ENCODE measurements at regions not wholly inside any gene's neighbourhood (a gene's known extent, or its start where the extent isn't known, plus 50 kb on each side); places are given as distances from the start of the nearest gene placed in this dataset.
A peak's percentile ranks its signal among the peaks of the same experiment; 100 is the strongest.

DNA sequence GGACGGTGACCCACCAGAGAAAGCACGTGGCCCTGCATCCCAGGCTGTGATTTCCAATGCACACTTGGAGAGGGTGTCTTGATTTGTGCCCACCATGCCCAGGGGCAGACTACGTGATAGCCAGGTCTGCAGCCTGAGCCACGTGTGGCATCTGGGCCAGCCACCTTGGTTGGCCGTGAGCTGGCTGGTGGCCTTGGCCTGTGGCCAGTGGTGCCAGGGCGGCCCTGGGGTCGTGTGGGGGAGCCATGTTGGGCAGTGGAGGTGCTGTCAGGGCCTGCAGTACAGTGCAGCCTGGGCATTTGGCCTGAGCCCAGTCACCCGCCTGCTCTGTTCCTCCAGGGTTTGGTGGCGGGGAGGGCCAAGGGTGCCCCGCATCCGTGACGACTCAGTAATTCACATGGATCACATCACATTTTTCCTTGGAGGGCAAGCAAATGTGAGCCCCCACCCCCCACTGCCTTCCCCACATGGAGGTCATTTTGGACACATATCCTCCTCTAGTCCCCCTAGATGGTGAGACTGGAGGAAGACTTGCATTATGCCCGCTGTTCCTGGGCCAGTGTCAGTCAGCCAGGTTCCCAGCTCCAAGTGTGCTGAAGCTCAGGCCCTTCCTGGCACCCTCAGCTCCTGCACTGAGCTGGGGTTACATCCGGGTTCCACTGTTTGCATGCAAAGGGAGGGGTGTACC lies 201.4 kb downstream of the UBE3A start:
- DNase-seq = no peak

DNA sequence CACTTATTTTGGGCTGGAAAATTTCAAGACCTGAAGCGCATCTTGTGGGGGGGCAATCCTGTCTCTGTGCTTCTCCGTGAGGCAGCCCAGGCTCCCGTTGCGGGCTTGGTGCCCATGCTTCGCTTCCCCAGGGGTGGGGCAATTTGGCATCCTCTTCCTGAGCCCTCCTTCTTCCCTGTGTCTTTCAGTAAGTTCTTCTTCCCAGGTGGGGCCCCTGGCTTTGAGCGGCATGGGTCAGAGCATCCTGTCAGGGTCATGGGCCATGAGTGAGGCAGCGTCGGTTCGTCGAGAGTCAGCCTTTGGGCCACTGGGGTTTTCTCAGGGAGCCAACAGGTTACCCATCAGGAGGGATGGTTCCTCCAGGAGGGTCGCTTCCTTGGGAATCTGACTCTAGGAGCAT lies 200.7 kb downstream of the UBE3A start:
- no peak for DNase-seq

DNA sequence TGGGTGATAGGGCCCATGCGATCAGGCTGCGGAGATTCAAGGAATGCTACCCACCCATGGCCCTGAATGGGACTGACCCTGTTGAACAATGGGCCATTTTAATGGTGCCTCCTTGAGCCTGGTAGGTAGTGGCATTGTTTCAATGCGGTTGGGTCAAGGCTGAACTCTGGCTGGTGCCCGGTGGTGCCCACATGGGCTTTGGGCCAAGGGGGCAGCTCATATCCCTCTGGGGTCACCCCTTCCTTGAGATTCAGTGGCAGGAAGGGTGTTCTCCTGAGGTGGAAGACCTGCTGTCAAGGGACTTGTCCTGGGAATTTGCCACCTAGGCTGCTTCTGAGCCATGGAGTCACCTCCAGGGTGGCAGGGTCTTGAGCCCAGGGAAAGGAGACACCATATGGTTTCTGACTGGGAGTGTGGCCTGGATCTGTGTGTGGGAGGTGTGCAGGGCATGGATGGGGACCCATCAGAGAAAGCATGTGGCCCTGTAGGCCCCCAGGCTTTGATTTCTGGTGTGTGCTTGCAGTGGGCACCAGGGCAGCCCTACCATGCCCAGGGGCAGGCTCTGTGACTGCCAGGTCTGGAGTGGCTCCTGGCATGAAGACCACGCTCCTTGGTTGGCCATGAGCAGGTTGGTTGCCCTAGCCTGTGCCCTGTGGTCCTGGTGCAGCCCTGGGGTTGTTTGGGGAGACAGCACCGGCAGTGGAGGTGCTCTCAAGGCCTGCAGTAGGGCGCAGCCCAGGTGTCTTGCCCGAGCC lies 199.9 kb downstream of the UBE3A start:
- DNase-seq = no peak

DNA sequence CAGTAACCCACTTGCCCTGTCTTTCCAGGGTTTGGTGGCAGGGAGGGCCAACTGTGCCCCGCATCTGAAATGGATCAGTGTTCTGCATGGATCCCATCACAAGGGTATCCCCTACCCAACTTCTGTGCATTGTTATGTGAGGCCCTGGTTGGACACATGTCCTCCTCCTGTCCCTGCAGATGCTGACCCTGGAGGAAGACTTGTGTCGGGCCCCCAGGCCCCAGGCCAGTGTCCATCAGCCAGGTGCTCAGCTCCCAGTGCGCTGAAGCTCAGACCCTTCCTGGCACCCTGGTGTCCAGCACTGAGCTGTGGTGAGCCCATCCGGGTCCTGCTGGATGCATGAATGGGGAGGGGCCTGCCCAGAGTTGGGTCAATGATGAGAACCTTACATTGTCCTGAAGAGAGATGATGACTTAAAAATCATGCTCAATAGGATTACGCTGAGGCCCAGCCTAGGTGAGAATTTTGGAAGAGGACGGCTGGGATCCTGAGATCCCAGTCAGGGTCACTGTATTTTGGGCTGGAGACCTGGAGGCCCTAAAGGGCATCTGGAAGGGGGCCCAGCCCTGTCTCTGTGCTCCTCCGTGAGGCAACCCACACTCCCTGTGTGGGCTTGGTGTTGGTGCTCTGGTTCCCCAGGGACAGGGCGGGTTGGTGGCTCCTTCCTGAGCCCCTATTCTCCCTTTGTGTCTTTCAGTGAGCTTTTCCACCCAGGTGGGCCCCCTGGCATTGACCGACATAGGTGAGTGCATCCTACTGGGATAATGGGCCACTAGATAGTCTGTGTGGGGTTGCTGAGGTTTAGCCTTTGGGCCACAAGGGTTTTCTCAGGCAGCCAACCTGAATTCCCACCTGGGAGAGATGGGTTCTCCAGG lies 199.1 kb downstream of the UBE3A start:
- DNase-seq = no peak

DNA sequence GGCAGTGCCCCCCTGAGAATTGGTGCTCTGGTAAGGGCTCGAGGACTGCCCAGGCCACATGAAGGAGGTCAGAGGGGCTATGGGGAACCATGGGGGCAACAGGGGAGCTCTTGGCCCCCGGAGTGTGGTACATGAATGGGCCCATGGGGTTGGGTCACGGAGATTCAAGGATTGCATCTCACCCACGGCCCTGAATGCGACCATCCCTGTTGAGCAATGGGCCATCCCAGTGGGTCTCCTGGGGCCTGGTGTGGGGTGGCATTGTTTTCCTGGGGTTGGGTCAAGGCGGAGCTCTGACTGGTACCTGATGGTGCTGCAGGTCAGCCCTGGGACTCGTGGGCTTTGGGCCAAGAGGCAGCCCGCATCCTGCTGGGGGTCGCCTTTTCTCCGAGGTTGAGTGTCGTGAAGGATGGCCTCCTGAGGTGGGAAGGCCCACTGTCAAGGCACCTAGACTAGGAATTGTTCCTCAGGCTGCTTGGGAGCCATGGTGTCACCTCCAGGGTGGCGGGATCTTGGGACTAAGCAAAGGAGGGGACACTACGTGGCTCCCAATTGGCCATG lies 198.3 kb downstream of the UBE3A start:
- DNase-seq = no peak

DNA sequence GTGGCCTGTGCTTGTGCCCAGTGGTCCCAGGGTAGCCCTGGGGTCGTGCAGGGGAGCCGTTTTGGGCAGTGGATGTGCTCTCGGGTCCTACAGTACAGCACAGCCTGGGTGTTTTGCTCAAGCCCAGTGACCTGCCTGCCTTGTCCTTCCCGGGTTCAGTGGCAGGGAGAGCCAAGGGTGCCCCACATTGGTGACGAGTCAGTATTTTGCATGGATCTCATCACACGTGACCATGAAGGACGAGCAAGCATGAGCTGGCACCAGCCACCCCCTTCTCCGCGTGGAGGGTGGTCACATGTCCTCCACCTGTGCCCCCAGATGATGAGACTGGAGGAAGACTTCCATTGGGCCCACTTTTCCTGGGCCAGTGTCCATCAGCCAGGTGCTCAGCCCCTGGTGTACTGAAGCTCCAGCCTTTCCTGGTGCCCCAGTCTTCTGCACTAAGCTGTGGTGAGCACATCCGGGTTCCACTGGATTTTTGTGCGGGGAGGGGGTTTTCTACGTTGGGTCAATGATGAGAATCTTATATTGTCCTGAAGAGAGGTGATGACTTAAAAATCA lies 197.5 kb downstream of the UBE3A start:
- no peak for DNase-seq

DNA sequence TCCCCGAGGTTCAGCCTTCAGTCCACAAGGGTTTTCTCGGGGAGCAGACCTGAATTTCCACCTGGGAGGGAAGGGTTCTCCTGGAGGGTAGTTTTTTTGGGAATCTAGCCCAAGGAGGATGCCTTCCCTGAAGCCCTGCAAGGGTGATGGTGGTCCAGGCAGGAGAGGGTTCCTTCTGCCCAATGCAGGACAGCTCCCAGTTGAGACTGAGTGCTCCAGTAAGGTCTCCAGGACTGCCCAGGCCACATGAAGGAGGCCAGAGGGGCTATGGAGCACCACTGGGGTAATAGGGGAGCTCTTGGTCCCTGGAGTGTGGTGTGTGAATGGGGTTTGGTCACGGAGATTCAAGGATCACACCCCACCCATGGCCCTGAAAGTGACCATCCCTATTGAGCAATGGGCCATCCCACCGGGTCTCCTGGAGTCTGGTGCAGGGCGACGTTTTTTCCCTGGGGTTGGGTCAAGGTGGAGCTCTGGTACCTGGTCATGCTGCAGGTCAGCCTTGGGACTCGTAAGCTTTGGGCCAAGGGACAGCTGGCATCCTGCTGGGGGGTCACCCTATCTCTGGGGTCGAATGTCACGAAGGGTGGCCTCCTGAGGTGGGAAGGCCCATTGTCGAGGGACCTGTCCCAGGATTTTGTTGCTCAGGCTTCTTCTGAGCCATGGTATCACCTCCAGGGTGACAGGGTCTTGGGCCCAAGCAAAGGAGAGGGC lies 196.5 kb downstream of the UBE3A start:
- no peak for DNase-seq

DNA sequence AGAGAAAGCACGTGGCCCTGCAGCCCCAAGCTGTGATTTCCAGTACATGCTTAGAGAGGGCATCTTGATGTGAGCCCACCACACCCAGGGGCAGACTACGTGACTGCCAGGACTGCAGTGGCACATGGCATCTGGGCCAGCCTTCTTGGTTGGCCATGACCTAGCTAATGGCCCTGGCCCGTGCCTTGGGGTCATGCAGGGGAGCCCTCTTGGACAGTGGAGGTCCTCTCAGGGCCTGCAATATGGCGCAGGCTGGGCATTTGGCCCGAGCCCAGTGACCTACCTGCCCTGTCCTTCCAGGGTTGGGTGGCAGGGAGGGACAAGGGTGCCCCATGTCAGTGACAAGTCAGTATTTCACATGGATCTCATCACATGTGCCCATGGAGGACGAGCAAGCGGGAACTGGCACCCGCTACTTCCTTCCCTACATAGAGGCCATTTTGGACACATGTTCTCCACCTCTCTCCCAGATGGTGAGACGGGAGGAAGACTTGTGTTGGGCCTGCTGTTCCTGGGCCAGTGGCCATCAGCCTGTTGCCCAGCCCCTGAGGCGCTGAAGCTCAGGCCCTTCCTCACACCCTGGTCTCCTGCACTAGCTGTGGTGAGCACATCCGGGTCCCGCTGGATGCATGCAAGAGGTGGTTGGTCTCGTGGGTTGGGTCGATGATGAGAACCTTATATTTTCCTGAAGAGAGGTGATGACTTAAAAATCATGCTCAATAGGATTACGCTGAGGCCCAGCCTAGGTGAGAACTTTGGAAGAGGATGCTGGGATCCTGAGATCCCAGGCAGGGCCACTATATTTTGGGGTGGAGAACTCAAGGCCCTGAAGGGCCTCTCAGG lies 195.6 kb downstream of the UBE3A start:
- DNase-seq = no peak

DNA sequence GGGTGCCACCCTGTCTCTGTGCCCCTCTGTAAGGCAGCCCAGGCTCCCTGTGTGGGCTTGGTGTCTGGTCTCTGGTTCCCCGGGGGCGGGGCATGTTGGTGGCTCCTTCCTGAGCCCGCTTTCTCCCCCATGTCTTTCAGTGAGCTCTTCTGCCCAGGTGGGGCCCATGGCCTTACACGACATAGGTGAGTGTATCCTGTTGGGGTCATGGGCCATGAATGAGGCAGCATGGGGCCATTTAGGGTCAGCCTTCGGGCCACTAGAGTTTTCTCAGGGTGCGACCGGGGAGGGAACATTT lies 195.1 kb downstream of the UBE3A start:
- DNase-seq = no peak

DNA sequence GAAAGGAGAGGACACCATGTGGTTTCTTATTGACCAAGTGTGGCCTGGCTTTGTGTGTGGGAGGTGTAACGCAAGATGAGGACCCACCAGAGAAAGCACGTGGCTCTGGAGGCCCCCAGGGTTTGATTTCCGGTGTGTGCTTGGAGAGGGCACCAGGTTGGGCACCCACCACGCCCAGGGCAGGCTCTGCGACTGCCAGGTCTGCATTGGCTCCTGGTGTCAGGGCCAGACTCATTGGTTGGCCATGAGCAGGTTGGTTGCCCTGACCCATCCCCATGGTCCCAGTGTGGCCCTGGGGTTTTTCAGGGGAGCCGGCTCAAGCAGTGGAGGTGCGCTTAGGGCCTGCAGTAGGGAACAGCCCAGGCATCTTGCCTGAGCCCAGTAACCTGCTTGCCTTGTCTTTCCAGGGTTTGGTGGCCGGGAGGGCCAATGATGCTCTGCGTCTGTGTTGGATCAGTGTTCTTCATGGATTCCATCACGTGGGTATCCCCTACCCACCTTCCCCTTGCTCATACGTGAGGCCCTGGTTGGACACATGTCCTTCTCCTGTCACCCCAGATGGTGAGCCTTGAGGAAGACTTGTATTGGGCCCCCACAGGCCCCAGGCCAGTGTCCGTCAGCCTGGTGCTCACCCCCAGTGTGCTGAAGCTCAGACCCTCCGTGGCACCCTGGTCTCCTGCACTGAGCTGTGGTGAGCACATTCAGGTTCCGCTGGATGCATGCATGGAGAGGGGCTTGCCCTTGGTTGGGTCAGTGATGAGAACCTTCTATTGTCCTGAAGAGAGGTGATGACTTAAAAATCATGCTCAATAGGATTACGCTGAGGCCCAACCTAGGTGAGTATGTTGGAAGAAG lies 193.9 kb downstream of the UBE3A start:
- peak; percentile 4 for DNase-seq

DNA sequence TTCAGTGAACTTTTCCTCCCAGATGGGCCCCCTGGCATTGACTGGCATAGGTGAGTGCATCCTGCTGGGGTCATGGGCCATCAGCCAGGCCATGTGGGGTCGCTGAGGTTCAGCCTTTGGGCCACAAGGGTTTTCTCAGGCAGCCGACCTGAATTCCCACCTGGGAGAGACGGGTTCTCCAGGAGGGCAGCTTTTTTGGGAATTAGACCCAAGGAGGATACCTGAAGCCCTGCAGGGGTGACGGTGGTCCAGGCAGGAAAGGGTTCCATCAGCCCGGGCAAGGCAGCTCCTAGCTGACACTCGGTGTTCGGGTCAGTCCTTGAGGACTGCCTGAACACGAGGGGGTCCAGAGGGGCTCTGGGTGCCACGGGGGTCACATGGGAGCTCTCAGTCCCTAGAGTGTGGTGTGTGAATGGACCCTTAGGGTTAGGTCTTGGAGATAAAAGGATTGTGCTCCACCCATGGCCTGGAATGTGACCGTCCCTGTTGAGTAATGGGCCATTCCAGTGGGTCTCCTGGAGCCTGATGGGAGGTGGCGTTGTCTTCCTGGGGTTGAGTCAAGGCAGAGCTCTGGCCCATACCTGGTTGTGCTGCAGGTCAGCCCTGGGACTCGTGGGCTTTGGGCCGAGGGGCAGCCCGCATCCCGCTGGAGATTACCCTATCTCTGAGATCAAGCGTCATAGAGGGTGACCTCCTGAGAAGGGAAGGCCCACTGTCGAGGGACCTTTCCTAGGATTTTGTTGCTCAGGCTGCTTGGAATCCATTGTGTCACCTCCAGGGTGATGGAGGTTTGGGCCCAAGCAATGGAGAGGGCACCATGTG lies 192.8 kb downstream of the UBE3A start:
- peak; percentile 4 for DNase-seq

DNA sequence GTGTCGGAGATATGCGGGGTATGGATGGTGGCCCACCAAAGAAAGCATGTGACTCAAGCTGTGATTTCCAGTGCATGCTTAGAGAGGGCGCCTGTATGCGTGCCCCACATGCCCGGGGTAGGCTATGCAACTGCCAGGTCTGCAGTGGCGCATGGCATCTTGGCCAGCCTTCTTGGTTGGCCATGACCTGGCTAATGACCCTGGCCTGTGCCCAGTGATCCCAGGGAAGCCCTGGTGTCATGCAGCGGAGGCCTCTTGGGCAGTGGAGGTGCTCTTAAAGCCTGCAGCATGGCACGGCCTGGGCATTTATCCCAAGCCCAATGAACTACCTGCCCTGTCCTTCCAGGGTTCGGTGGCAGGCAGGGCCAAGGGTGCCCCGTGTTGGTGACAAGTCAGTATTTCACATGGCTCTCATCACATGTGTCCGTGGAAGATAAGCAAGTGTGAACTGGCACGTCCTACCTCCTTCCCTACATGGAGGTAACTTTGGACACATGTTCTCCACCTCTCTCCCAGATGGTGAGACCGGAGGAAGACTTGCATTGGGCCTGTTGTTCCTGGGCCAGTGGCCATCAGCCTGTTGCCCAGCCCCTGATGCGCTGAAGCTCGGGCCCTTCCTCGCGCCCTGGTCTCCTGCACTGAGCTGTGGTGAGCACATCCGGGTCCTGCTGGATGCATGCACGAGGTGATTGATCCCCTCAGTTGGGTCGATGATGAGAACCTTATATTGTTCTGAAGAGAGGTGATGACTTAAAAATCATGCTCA lies 192.0 kb downstream of the UBE3A start:
- DNase-seq = peak; percentile 5

DNA sequence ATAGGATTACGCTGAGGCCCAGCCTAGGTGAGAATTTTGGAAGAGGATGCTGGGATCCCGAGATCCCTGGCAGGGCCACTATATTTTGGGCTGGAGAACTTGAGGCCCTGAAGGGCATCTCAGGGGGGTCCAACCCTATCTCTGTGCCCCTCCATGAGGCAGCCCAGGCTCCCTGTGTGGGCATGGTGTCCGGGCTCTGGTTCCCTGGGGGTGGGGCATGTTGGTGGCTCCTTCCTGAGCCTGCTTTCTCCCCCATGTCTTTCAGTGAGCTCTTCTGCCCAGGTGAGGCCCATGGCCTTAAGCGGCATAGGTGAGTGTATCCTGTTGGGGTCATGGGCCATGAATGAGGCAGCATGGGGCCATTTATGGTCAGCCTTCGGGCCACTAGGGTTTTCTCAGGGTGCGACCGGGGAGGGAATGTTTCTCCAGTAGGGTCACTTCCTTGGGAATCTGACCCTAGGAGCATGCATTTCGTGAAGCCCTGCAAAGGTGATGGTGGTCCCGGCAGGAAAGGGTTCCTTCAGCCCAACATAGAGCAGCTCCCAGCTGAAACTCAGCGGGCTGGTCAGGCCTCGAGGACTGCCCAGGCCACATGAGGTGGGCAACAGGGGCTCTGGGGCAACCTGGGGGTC lies 191.3 kb downstream of the UBE3A start:
- peak; percentile 2 for DNase-seq

DNA sequence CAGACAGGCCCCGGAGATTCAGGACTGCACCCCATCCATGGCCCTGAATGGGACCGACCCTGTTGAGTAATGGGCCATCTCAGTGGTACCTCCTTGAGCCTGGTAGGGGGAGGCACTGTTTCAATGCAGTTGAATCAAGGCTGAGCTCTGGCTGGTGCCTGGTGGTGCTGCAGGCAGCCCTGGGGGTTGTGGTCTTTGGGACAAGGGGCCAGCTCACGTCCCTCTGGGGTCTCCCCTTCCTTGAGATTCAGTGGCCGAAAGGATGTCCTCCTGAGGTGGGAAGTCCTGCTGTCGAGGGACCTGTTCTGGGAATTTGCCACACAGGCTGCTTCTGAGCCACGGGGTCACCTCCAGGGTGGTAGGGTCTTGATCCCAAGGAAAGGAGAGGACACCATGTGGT lies 190.7 kb downstream of the UBE3A start:
- peak; percentile 3 for DNase-seq

DNA sequence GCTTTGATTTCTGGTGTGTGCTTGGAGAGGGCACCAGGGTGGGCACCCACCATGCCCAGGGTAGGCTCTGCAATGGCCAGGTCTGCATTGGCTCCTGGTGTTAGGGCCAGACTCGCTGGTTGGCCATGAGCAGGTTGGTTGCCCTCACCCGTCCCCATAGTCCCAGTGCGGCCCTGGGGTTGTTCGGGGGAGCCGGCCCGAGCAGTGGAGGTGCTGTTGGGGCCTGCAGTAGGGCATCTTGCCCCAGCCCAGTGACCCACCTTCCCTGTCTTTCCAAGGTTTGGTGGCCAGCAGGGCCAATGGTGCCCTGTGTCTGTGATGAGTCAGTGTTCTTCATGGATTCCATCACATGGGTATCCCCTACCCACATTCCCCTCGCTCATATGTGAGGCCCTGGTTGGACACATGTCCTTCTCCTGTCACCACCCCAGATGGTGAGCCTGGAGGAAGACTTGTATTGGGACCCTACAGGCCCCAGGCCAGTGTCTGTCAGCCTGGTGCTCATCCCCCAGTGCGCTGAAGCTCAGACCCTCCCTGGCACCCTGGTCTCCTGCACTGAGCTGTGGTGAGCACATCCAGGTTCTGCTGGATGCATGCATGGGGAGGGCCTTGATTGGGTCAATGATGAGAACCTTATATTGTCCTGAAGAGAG lies 190.1 kb downstream of the UBE3A start:
- DNase-seq = peak; percentile 5

DNA sequence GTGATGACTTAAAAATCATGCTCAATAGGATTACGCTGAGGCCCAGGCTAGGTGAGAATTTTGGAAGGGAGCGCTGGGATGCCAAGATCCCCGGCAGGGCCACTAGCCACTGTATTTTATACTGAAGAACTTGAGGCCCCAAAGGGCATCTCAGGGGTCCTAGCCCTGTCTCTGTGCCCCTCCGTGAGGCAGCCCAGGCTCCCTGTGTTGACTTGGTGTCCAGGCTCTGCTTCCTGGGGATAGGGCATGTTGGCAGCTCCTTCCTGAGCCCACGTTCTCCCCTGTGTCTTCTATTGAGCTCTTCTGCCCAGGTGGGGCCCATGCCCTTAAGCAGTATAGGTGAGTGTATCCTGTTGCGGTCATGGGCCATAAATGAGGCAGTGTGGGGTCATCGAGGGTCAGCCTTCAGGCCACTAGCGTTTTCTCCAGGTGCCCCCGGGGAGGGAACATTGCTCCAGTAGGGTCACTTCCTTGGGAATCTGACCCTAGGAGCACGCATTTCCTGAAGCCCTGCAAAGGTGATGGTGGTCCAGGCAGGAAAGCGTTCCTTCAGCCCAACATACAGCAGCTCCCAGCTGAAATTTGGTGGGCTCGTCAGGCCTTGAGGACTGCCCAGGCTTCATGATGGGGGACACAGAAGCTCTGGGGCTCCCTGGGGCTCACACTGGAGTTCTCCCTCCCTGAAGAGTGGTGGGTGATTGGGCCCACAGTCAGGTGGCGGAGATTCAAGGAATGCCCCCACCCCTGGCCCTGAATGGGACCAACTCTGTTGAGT lies 189.4 kb downstream of the UBE3A start:
- no peak for DNase-seq

DNA sequence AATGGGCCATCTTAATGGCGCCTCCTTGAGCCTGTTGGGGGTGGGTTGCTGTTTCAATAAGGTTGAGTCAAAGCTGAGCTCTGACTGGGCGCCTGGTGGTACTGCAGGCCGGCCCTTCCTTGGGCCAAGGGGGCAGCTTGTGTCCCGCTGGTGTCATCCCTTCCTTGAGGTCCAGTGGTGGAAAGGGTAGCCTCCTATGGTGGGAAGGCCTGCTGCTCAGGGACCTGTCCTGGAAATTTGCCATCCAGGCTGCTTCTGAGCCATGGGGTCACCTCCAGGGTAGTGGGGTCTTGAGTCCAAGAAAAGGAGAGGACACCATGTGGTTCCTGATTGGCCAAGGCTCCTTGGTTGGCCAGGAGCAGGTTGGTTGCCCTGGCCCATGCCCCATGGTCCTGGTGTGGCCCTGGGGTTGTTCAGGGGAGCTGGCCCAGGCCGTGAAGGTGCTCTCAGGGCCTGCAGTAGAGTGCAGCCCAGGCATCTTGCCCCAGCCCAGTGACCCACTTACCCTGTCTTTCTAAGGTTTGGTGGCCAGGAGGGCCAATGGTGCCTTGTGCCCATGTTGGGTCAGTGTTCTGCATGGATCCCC lies 188.7 kb downstream of the UBE3A start:
- no peak for DNase-seq
